Activated T-cell treated with anti-CD3 and anti-CD28 coated beads for 24 hours (primary cell): ENCODE measurements at regions not wholly inside any gene's neighbourhood (a gene's known extent, or its start where the extent isn't known, plus 50 kb on each side); places are given as distances from the start of the nearest gene placed in this dataset.

ENCODE experiments used
- DNase-seq: peaks from one replicate; pipeline ENCODE4 v3.0.0-alpha.2; 2020; ENCODE audit warnings: low read depth

- DNase-seq: no peak
Measured at GRCh38 chr20:22652681-22653588, 68.6 kb upstream of the FOXA2 start.

- no peak for DNase-seq
Measured at GRCh38 chr20:22653658-22654642, 69.6 kb upstream of the FOXA2 start.

DNA sequence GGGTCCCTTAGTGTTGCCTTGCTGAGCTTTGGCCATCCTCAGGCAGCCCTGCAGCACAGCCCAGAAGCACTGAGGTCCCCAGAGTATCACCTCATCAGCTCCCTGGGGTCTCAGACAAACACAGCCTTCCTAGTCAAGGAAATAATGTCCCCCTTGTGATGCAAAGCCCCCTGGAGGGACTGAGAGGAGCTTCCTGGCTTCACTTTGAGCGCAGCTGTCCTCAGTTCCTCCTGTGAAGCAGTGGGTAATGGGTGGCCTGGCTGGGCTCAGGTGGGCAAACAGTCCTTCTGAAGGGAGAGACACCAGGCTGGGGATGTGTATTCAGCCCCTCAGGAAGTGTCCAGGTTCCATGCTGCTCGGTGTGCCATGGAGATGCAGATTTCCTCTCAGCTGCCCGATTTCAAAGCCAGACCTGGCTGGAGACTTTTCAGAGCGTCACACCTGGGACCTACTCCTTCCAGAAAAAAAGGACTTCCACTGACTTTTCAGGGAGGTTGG lies 79.2 kb upstream of the FOXA2 start:
- DNase-seq: no peak

GRCh38 chr20:22667198-22667597 lies 82.8 kb upstream of the FOXA2 start:
- DNase-seq: no peak

GRCh38 chr20:22672191-22672590 lies 87.8 kb upstream of the FOXA2 start:
- DNase-seq: no peak

GRCh38 chr20:22673467-22673866 lies 89.1 kb upstream of the FOXA2 start:
- DNase-seq: no peak

GRCh38 chr20:22675341-22675740 lies 91.0 kb upstream of the FOXA2 start:
- no peak for DNase-seq

GRCh38 chr20:22678678-22679077 lies 94.3 kb upstream of the FOXA2 start:
- no peak for DNase-seq

GRCh38 chr20:22679197-22679596 lies 94.8 kb upstream of the FOXA2 start:
- no peak for DNase-seq

GRCh38 chr20:22680031-22680740 lies 95.8 kb upstream of the FOXA2 start:
- DNase-seq: no peak

DNA sequence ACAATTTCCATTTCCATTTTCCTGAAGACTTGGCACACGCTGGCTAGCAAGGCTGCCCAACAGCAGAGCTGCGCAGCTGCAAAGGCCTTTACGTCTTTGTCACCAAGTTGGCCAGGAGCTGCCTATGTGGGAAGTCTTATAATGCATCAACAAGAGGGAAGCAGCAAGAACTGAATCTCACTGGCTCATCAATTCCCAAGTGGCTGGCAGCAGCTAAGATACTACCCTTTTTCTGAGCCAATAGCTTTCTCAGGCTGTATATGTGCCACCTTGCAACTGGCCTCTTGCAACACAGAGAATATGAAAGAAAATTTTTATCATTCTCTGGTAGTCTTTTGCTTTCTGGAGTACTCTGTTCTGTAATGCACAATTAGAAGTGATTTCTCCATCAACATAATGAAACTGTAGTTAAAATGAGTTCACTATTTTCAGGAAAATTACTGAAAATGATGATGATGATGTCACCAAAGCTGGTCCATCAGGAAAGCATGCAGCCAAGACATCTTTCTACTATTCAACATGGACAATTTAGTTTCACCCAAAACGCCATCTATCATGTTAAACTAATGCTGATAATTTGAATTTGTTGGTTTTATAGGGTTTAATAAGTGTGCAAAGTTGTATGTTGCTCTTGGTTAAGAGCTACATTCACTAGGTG lies 97.3 kb upstream of the FOXA2 start:
- no peak for DNase-seq

- no peak for DNase-seq
Measured at GRCh38 chr20:22682381-22682780, 98.0 kb upstream of the FOXA2 start.

DNA sequence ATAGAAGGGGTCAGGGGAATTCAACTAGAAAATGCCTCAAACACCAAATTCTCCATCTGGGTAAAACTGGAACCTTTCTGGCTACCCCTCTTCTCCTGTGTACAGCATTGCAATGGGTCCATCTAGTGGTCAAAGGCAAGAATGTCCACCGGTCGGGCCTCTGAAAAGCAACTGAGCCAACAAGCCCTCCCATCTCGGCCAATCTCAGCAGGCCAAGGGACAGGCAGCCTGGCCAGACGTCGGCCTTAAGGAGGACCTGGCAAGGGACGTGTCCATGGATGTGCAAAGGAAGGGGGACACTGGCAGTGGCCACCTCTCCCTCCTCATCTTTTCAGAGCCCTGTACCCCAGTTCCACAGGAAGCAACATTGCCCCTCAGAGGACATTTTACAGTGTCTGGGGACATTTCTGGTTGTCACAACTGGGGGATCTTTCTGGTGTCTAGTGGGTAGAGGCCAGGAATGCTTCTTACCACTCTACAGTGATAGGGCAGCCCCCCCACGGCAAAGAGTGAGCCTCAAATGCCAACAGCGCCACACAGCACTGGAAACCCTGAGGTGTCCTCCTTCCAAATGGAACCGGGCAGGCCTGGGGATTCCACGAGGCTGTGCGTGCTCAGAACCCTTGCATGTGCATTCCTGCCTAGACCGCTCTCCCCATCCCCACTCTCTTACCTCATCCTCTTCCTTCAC lies 99.8 kb upstream of the FOXA2 start:
- DNase-seq: no peak

DNA sequence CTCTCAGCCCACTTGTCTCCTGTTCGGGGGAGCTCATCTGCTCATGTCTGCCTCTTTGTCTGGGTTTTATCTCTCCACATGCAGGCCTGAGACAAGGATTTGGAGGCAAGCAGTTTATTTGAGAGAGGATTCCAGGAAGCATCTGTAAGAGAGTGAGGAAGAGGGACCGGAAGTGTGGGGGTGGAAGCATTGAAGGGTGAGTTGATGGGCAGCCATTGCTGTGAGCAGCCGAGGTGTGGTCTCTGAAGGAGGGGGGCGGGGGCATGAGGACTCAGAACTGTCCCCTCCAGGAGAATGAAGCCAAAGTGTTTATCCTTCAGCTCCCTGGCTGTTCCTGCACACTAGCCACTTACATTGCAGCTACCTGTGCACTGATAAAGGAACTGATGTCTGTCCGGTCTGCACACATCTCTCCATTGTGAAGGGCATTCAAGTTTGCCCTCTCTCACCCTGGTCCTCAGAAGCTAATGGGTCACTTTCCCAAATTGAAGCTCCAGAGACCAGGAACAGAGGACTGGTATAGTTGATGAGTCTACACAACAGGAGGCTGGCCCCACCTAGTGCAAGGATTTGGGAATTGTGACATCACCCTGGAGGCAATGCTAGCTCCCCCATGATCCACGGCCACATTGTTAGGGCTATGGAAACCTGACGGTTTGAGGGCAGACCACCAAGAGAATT lies 100.5 kb upstream of the FOXA2 start:
- DNase-seq: no peak

- no peak for DNase-seq
Measured at GRCh38 chr20:22686097-22686496, 101.7 kb upstream of the FOXA2 start.

DNA sequence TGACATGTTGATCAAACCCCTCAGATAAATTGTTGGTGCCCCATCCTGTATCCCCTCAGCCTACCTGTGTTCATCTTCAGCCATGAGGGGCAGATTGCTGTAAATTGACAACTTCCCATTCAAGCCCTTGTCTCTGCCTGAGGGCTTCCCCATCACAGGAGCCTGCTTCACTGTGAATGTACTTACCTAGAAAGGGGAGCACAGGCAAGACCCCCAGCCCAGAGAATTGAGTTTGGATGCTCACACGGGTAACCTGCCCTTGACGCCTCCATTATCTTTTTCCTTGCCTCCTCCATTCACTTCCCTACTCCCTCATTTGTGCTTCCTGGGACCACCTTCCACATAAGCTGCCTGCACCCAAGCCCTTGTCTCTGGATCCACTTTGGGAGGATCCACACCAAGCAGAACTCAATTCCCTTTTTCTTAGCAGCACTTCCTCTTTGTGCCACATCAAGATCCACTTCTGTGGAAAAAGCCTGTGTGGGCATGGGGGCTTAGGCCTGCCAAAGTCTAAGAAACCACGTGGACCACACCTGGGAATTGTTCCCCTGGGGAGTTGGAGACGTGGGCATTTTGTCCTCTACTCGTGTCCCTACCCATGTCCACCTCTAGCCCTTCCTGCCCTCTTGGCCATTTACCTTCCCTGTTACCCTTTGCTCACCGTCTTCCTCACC lies 103.4 kb upstream of the FOXA2 start:
- no peak for DNase-seq

- DNase-seq: no peak
Measured at GRCh38 chr20:22688485-22688884, 104.1 kb upstream of the FOXA2 start.

- no peak for DNase-seq
Measured at GRCh38 chr20:22689266-22689665, 104.9 kb upstream of the FOXA2 start.

- DNase-seq: no peak
Measured at GRCh38 chr20:22690000-22690399, 105.6 kb upstream of the FOXA2 start.
